Esophagus muscularis mucosa (tissue), 3 donors: ENCODE measurements at regions not wholly inside any gene's neighbourhood (a gene's known extent, or its start where the extent isn't known, plus 50 kb on each side); places are given as distances from the start of the nearest gene placed in this dataset.

ENCODE experiments used
- CTCF ChIP-seq, 3 experiments: fragments of 200-600 bp in 2 of 3; fragments of 450-650 bp in 1 of 3; sonication (generic) in 2 of 3; IDR thresholded peaks; one replicate each; pipeline ENCODE4 v1.5.1; 2017 to 2019; ENCODE audit warnings: antibody characterized with exemption in 3 of 3, mild to moderate bottlenecking in 2 of 3, moderate library complexity in 1 of 3
- POLR2A ChIP-seq: fragments of 450-650 bp; IDR thresholded peaks from one replicate; pipeline ENCODE4 v1.6.1; 2017; ENCODE audit warnings: antibody characterized with exemption, moderate library complexity, mild to moderate bottlenecking, low read depth
- POLR2AphosphoS5 ChIP-seq, 2 donors: sonication (generic); formaldehyde crosslinking; IDR thresholded peaks; one replicate each; pipeline ENCODE4 v1.6.1; 2017; ENCODE audit warnings: antibody characterized with exemption in 2 of 2

GRCh38 chr7:125878988-125879387, 949.4 kb upstream of the POT1 start:
- no peak for TF ChIP-seq POLR2AphosphoS5 (IDR thresholded peaks at IDR 0.05)
- no peak for TF ChIP-seq POLR2A
- no peak for TF ChIP-seq CTCF (IDR thresholded peaks at IDR 0.05)
